Gastroesophageal sphincter (tissue), 4 donors: ENCODE measurements at regions not wholly inside any gene's neighbourhood (a gene's known extent, or its start where the extent isn't known, plus 50 kb on each side); places are given as distances from the start of the nearest gene placed in this dataset.

Source experiments
- ATAC-seq: fragments of 150-250 bp; one replicate; pipeline ENCODE4 v1.9.1; 2016; ENCODE audit warnings: mild to moderate bottlenecking, moderate library complexity
- H3K27ac ChIP-seq, 4 donors: fragments of 200-600 bp; sonication (generic) in 3 of 4; 1 replicate in 3 of 4; 2 replicates in 1 of 4; pipeline ENCODE4 v1.5.1; 2016 to 2019
- H3K27me3 ChIP-seq: fragments of 200-600 bp; sonication (generic); one replicate; pipeline ENCODE4 v1.5.1; 2019
- H3K36me3 ChIP-seq, 2 donors: fragments of 200-600 bp; sonication (generic); one replicate each; pipeline ENCODE4 v1.5.1; 2019; ENCODE audit warnings: control low read depth in 1 of 2
- H3K4me1 ChIP-seq, 3 donors: fragments of 200-600 bp; sonication (generic); 1 replicate in 2 of 3; 2 replicates in 1 of 3; pipeline ENCODE4 v1.5.1; 2016 to 2019; ENCODE audit warnings: control low read depth in 2 of 3
- H3K4me3 ChIP-seq, 2 donors: fragments of 200-600 bp; sonication (generic); one replicate each; pipeline ENCODE4 v1.5.1; 2019; ENCODE audit warnings: mild to moderate bottlenecking in 1 of 2, moderate library complexity in 1 of 2
- H3K9me3 ChIP-seq, 3 donors: fragments of 200-600 bp; sonication (generic); one replicate each; pipeline ENCODE4 v1.5.1; 2017 to 2019; ENCODE audit warnings: control low read depth in 2 of 3
- CTCF ChIP-seq, 4 experiments: fragments of 200-600 bp in 2 of 4; fragments of 450-650 bp in 2 of 4; sonication (generic) in 1 of 4; IDR thresholded peaks; one replicate each; pipeline ENCODE4 v1.5.1; 2017 to 2019; ENCODE audit warnings: antibody characterized with exemption in 4 of 4, mild to moderate bottlenecking in 2 of 4, moderate library complexity in 2 of 4
- EP300 ChIP-seq: sonication (generic); formaldehyde crosslinking; IDR thresholded peaks from one replicate; pipeline ENCODE4 v1.6.1; 2017; ENCODE audit warnings: antibody characterized with exemption, mild to moderate bottlenecking
- POLR2A ChIP-seq, 2 donors: fragments of 450-650 bp; IDR thresholded peaks; one replicate each; pipeline ENCODE4 v1.6.1; 2017; ENCODE audit warnings: antibody characterized with exemption in 2 of 2, mild to moderate bottlenecking in 2 of 2, moderate library complexity in 1 of 2
- POLR2AphosphoS5 ChIP-seq: sonication (generic); formaldehyde crosslinking; IDR thresholded peaks from one replicate; pipeline ENCODE4 v1.6.1; 2017; ENCODE audit warnings: antibody characterized with exemption
- WGBS, 2 donors: methylation state at CpG; one replicate each; pipeline ENCODE4 v1.1.5; 2018; ENCODE audit warnings: low coverage in 1 of 2; 5-methylcytosine and 5-hydroxymethylcytosine counted together

- no peak for ATAC-seq
- Histone ChIP-seq H3K27ac (no peak overlapping the region), H3K4me3 (no peak overlapping the region), H3K4me1 (no peaks in the 10 kb centered on the region), H3K9me3 (peaks cover 0 to 19% (median 0%) of the 10 kb centered on the region in 3 donors), H3K36me3 (no peaks in the 10 kb centered on the region), H3K27me3 (no peaks in the 10 kb centered on the region)
- WGBS, 2 donors: 63% methylated on average over 4 of the region's 7 CpGs
- TF ChIP-seq POLR2AphosphoS5 (no peak), CTCF (IDR thresholded peaks at IDR 0.05) (no peak), POLR2A (IDR thresholded peaks at IDR 0.05) (no peak), EP300 (no peak)
These were observed 346.7 kb downstream of the SS18 start for GRCh38 chr18:25743646-25744151.

GRCh38 chr18:25739376-25739775, 351.0 kb downstream of the SS18 start:
- 72 to 85% methylated on average over 2 of the region's 2 CpGs for WGBS, 2 donors

GRCh38 chr18:25737710-25738311, 352.6 kb downstream of the SS18 start:
- Histone ChIP-seq H3K4me3 (no peak overlapping the region), H3K9me3 (no peaks in the 10 kb centered on the region), H3K36me3 (no peaks in the 10 kb centered on the region), H3K27me3 (peaks cover 9% of the 10 kb centered on the region), H3K4me1 (no peaks in the 10 kb centered on the region), H3K27ac (no peak overlapping the region)
- WGBS, 2 donors: 58 to 92% methylated on average over 4 to 5 of the region's 7 CpGs
- ATAC-seq: no peak
- TF ChIP-seq CTCF (IDR thresholded peaks at IDR 0.05) (no peak), EP300 (no peak), POLR2A (IDR thresholded peaks at IDR 0.05) (no peak), POLR2AphosphoS5 (no peak)

More at GRCh38 chr18:25739376-25739775, 351.0 kb downstream of the SS18 start:
- H3K4me3 ChIP-seq: no peak overlapping the region
- no peaks in the 10 kb centered on the region for H3K4me1 ChIP-seq
- H3K9me3 ChIP-seq: peaks cover 0 to 7% (median 0%) of the 10 kb centered on the region in 3 donors
- TF ChIP-seq POLR2AphosphoS5: no peak
- no peak for TF ChIP-seq POLR2A (IDR thresholded peaks at IDR 0.05)
- TF ChIP-seq EP300: no peak
- no peak for TF ChIP-seq CTCF (IDR thresholded peaks at IDR 0.05)
- no peak for ATAC-seq
- peaks cover 9% of the 10 kb centered on the region for H3K27me3 ChIP-seq
- no peaks in the 10 kb centered on the region for H3K36me3 ChIP-seq
- H3K27ac ChIP-seq: no peak overlapping the region

- H3K4me1 ChIP-seq: no peaks in the 10 kb centered on the region
- no peak overlapping the region for H3K27ac ChIP-seq
- no peaks in the 10 kb centered on the region for H3K36me3 ChIP-seq
- H3K9me3 ChIP-seq: no peaks in the 10 kb centered on the region
- H3K4me3 ChIP-seq: no peak overlapping the region
- 67 to 83% methylated on average over 5 of the region's 5 CpGs for WGBS, 2 donors
- H3K27me3 ChIP-seq: peaks cover 9% of the 10 kb centered on the region
- no peak for ATAC-seq
- TF ChIP-seq POLR2AphosphoS5: no peak
- no peak for TF ChIP-seq EP300
- no peak for TF ChIP-seq POLR2A (IDR thresholded peaks at IDR 0.05)
- TF ChIP-seq CTCF (IDR thresholded peaks at IDR 0.05): no peak
These were observed 353.9 kb downstream of the SS18 start for GRCh38 chr18:25736516-25736915.

GRCh38 chr18:25735459-25735858, 355.0 kb downstream of the SS18 start:
- WGBS, 2 donors: 65 to 71% methylated on average over 6 to 8 of the region's 8 CpGs
- H3K27me3 ChIP-seq: peaks cover 15% of the 10 kb centered on the region
- no peak for ATAC-seq
- H3K4me3 ChIP-seq: no peak overlapping the region
- no peak overlapping the region for H3K27ac ChIP-seq
- peaks cover 0 to 8% (median 0%) of the 10 kb centered on the region in 3 donors for H3K9me3 ChIP-seq
- no peak for TF ChIP-seq EP300
- no peak for TF ChIP-seq POLR2A (IDR thresholded peaks at IDR 0.05)
- TF ChIP-seq POLR2AphosphoS5: no peak
- no peak for TF ChIP-seq CTCF (IDR thresholded peaks at IDR 0.05)
- H3K36me3 ChIP-seq: no peaks in the 10 kb centered on the region
- no peaks in the 10 kb centered on the region for H3K4me1 ChIP-seq
